Skeletal muscle satellite cell (primary cell): ENCODE measurements at regions not wholly inside any gene's neighbourhood (a gene's known extent, or its start where the extent isn't known, plus 50 kb on each side); places are given as distances from the start of the nearest gene placed in this dataset.

ENCODE experiments used
- H3K27me3 ChIP-seq: 2 replicates; pipeline ENCODE4 v1.7.0; 2013; ENCODE audit warnings: low read length; ENCODE audit not compliant: control insufficient read depth, insufficient read depth
- H3K36me3 ChIP-seq: 2 replicates; pipeline ENCODE4 v1.7.0; 2013; ENCODE audit warnings: mild to moderate bottlenecking, control low read depth, low read length; ENCODE audit not compliant: insufficient read depth
- H3K4me1 ChIP-seq: 2 replicates; pipeline ENCODE4 v1.7.0; 2013; ENCODE audit warnings: low read length; ENCODE audit not compliant: control insufficient read depth, insufficient read depth
- H3K4me2 ChIP-seq: 2 replicates; pipeline ENCODE4 v1.7.0; 2013; ENCODE audit warnings: mild to moderate bottlenecking, low read length
- H3K4me3 ChIP-seq: 2 replicates; pipeline ENCODE4 v1.7.0; 2013; ENCODE audit warnings: low read length
- H3K9ac ChIP-seq: 2 replicates; pipeline ENCODE4 v1.7.0; 2013; ENCODE audit warnings: mild to moderate bottlenecking, low read depth, low read length, moderate library complexity
- H3K9me3 ChIP-seq: replicated peaks from 2 replicates; pipeline ENCODE4 v1.7.0; 2013; ENCODE audit warnings: mild to moderate bottlenecking, control low read depth, low read length

DNA sequence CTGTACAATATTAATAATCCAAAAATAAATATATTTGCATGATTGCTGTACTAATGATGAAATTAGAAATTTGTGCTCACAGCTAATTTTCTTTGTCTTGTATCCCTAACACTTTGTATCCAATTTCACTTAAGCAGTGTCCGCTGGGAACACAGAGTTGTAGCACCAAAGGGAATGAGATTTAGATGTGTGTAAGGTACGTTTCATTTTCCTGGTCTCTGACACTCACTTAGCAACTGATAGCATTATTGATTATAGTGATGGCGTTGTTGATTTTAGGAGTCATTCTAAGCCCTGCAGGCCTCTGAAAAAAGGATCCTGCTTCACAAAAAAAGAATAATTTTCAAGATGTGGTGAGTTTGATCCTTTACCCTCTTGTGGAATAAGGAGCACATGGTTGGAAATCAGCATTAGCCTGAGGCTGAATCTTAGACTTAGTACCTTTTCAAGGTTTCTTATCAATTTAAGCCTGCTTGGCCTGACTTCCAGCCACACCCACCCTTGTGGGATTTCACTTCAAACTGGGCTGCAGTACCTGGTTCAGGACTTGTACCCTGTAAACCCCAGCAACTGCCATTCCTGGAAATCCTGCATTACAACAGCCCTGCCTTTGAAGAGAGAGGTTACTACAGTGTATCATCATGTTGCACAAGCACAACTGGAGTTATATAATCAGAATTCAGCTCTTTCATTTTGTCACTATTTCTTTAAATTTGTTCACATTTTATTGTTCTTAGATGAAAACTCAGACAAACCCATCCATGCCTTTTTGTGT, 116.2 kb downstream of the RND3 start:
- Histone ChIP-seq H3K4me2 (no peak overlapping the region), H3K27me3 (no peaks in the 10 kb centered on the region), H3K9ac (no peak overlapping the region), H3K4me1 (no peaks in the 10 kb centered on the region), H3K36me3 (no peaks in the 10 kb centered on the region), H3K4me3 (no peak overlapping the region), H3K9me3 (no peaks in the 10 kb centered on the region)

DNA sequence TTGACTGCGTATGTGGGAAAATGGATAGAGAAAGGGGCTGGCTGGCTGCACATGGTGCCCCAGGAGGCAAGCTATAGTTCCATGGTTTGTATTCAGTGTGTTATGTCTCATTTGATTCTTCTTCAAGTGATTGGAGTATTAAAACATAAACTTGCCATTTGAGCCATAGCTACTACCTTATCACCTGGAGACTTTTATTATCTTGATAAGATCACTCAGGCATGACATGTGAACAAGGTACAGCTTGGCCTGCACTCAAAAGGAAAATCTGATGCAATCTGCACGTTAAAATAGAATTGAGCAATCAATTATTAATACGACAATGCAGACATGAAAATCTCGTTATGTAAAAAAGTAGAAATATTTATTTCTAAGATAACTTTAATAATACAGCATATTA, 116.9 kb downstream of the RND3 start:
- Histone ChIP-seq H3K4me3 (no peak overlapping the region), H3K4me2 (no peak overlapping the region)

DNA sequence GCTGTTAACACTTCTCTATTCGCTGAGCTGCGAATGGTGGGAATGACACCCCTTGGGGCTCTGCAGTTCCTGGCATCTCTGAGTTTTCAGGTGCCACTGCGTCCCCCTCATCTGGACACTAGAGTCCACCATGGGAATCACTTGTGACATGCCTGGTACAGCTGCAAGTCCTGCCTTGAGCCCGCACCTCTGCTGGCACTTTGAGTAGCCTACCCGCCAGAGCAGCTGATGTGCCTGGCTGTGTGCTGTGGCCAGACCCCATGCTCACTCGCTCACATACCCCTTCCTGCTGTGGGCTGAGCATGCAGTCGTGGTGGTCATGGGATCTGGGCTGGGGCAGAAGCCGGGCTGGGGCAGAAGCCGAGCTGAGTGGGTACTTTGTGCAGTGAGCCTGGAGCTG, 117.6 kb downstream of the RND3 start:
- Histone ChIP-seq H3K4me1 (no peaks in the 10 kb centered on the region), H3K4me2 (no peak overlapping the region), H3K9me3 (no peaks in the 10 kb centered on the region), H3K9ac (no peak overlapping the region), H3K36me3 (no peaks in the 10 kb centered on the region), H3K27me3 (no peaks in the 10 kb centered on the region), H3K4me3 (no peak overlapping the region)

More for the DNA sequence above, 116.9 kb downstream of the RND3 start:
- H3K36me3 ChIP-seq: no peaks in the 10 kb centered on the region
- H3K9me3 ChIP-seq: no peaks in the 10 kb centered on the region
- H3K9ac ChIP-seq: no peak overlapping the region
- H3K27me3 ChIP-seq: no peaks in the 10 kb centered on the region
- no peaks in the 10 kb centered on the region for H3K4me1 ChIP-seq

DNA sequence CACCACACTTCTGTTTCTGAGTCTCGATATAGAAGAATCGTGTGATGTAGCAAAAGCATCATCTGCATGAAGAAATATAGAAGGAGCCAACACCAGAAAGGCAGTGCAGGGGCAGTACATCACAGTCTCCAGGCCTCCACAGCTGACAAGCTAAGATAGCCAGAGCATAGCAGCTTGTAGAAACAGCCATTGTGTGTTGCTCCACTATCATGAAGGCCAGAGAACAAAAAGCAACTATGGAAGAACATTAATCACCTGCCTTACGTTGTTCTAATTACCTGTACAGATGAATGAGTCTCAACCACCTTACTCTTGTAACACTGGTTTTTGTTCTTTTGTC, 129.0 kb downstream of the RND3 start:
- H3K27me3 ChIP-seq: no peaks in the 10 kb centered on the region
- no peaks in the 10 kb centered on the region for H3K4me1 ChIP-seq
- no peak overlapping the region for H3K4me2 ChIP-seq
- no peaks in the 10 kb centered on the region for H3K36me3 ChIP-seq
- H3K9me3 ChIP-seq: no peaks in the 10 kb centered on the region
- H3K9ac ChIP-seq: no peak overlapping the region
- no peak overlapping the region for H3K4me3 ChIP-seq

DNA sequence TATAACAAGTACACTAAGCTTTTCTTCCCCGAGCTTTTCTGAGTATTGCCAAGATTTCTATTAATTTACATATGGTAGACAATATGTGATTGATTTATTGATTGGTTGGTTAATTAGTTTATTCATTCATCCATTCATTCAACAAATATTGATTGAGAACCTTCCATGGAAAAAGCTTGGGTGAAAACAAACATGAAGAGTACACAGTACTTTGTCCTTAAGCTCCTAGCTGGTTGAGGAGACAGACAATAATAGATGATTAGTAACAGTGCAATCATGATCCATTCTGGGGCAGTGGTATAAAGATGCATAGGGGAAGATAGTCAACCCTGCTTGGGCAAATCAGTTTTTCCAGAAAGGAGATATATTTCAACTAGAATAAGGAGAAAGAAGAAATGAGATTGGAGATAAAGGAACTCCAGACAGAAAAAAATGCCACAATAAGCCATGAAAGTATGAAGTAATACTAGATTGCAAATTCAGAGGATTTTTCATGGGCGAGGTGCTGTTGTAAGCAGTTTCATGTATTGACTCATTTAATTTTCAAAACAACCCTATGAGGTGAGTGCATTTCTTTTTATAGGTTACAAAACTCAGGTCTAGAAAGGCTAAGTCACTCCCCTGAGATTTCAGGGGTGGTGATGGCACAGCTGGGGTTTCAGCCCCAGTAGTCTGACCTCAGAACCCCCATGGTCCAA, 129.5 kb downstream of the RND3 start:
- Histone ChIP-seq H3K4me2 (no peak overlapping the region), H3K4me3 (no peak overlapping the region), H3K9me3 (no peaks in the 10 kb centered on the region), H3K9ac (no peak overlapping the region), H3K4me1 (no peaks in the 10 kb centered on the region), H3K36me3 (no peaks in the 10 kb centered on the region), H3K27me3 (no peaks in the 10 kb centered on the region)

DNA sequence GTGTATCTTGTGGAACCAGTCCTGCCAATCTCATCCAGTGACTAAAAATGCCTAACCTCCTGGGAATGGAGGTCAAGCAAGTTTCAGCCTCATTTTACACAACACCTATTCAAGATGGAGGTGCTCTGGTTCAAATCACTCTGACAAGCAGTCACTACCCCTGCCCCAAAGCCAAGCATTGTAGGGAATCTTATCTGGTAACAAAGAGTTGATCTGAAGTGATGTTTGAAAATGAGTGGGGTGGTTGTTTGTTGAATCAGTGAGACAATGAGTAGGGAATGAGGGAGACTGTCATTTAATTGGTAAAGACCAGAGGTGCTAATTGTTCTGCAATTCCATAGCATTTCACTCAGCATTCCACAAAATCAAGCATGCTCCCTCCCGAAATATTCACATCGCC, 132.0 kb downstream of the RND3 start:
- Histone ChIP-seq H3K36me3 (no peaks in the 10 kb centered on the region), H3K4me1 (no peaks in the 10 kb centered on the region), H3K27me3 (no peaks in the 10 kb centered on the region), H3K4me2 (no peak overlapping the region), H3K9ac (no peak overlapping the region), H3K9me3 (no peaks in the 10 kb centered on the region), H3K4me3 (no peak overlapping the region)

DNA sequence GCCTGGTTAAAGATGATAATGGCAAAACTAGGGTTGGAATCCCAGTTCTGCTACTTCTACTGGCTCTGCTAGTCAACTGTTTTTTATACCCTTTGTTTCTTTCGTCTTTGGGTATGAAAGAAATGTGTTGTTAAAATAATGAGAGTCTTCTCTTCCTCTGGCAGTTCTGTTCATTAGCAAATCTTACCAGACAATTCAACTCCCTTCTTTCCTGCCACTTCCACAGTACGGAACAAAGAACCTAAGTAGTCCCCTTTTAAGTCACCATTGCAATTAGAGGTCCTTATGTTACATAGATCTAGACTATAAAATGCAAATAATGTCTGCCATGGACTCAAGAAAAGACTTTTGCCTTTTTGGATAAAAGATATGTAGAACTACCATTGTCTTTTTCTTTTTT, 134.1 kb downstream of the RND3 start:
- Histone ChIP-seq H3K27me3 (no peaks in the 10 kb centered on the region), H3K9ac (no peak overlapping the region), H3K4me3 (no peak overlapping the region), H3K9me3 (no peaks in the 10 kb centered on the region), H3K4me2 (no peak overlapping the region), H3K4me1 (no peaks in the 10 kb centered on the region), H3K36me3 (no peaks in the 10 kb centered on the region)

DNA sequence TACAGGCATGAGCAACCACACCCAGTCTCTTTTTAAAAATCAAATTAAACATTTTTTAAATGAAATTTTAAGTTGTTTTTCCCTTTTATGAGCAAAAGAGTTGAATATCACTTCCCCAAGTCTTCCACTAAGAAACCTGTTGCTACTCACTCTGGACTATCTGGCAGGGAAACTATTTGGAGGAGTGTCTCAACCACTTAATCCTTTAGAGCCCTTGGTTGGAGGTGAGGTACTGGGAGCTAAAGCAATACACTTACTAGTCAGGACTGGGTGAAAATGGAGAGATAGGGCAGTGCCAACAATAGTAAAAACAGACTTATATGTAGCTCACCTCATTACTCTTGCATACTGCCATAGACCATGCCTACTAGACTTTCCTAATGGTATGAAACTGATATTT, 135.5 kb downstream of the RND3 start:
- Histone ChIP-seq H3K4me3 (no peak overlapping the region), H3K9me3 (no peaks in the 10 kb centered on the region), H3K9ac (no peak overlapping the region)

DNA sequence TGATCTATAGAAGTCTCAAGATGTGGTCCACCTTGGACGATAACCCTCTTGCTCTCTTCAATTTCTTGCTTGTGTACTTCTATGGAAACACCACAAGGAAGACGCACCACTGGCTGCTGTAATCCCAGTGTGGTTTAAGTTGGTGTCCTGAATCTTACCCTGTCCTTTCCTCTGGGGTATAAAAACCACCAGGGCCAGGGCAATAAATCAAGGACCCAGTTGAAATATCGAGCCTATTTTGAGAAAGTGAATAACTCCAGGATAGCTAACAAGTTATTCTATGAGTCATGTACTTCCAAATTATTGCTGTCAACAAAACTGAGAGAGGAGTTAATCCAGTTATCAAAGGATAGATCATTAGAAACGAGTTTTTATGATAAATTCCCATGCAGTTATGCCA, 137.0 kb downstream of the RND3 start:
- Histone ChIP-seq H3K9ac (no peak overlapping the region), H3K36me3 (no peaks in the 10 kb centered on the region), H3K27me3 (no peaks in the 10 kb centered on the region), H3K9me3 (no peaks in the 10 kb centered on the region), H3K4me1 (no peaks in the 10 kb centered on the region), H3K4me3 (no peak overlapping the region), H3K4me2 (no peak overlapping the region)

More for the DNA sequence above, 135.5 kb downstream of the RND3 start:
- Histone ChIP-seq H3K27me3 (no peaks in the 10 kb centered on the region), H3K4me1 (no peaks in the 10 kb centered on the region), H3K4me2 (no peak overlapping the region), H3K36me3 (no peaks in the 10 kb centered on the region)

DNA sequence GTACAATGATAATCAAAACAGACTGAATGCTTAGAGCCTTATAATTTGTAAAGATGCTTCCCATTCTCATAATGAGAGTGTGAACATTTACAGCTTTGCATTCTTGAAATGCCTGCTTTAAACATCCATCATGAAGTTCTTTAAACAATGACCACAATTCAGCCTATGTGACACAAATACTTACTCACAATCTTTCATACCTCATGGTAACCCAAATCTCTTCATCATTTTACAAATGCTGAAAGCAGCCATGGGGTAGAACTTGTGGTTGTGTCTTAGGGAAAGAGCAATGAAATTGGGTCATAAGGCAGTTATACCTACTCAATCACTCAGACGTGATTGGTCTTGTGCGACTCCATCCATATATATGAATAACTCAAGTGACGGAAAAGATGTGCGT, 140.7 kb downstream of the RND3 start:
- H3K9ac ChIP-seq: no peak overlapping the region

DNA sequence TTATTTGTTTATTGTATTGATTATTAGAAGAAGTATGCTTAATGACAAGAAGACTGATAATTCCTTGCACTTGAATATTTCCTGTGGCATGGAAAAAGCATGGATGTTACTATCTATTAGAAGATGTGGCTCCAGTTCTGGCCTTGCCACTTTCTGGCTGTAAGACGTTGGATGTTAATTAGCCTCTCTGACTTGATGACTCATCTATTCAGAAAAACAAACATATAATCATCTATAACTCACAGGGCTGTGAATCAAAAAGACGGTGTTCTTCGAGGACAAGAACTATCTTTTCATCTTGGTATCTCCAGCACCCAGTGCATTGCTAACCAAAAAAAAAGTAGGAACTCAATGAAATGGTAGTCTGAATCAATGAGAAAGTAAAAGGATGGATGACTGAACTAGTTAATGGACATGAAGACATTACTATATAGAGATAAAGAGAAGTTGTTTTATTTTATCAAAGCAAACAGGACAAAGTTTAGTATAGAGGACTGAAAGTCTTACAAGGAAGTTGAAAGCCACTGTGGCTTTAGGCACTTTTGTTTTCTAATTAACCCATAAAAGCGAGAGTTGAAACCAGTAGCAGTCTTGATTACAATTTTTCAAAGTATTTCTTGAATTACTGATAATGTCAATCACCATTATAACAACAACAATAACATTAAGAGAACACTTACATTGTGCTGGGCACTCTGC, 145.3 kb downstream of the RND3 start:
- H3K9me3 ChIP-seq: no peaks in the 10 kb centered on the region
- peaks cover 4% of the 10 kb centered on the region for H3K4me1 ChIP-seq
- no peak overlapping the region for H3K9ac ChIP-seq
- H3K4me2 ChIP-seq: no peak overlapping the region
- no peaks in the 10 kb centered on the region for H3K36me3 ChIP-seq
- no peaks in the 10 kb centered on the region for H3K27me3 ChIP-seq
- no peak overlapping the region for H3K4me3 ChIP-seq

More for the DNA sequence above, 140.7 kb downstream of the RND3 start:
- Histone ChIP-seq H3K4me2 (no peak overlapping the region), H3K36me3 (no peaks in the 10 kb centered on the region), H3K4me3 (no peak overlapping the region), H3K4me1 (no peaks in the 10 kb centered on the region), H3K9me3 (no peaks in the 10 kb centered on the region), H3K27me3 (no peaks in the 10 kb centered on the region)
